ENCODE measurements at regions not wholly inside any gene's neighbourhood (a gene's known extent, or its start where the extent isn't known, plus 50 kb on each side); places are given as distances from the start of the nearest gene placed in this dataset.

GRCh38 chr5:124637011-124637410 is 109.4 kb downstream of the ZNF608 start:
- H3K27ac ChIP-seq: no peak overlapping the region
- no peaks in the 10 kb centered on the region for H3K9me3 ChIP-seq
- H3K4me1 ChIP-seq: no peaks in the 10 kb centered on the region
- H3K36me3 ChIP-seq: no peaks in the 10 kb centered on the region
- no peak overlapping the region for H3K4me3 ChIP-seq
- H3K27me3 ChIP-seq: no peaks in the 10 kb centered on the region
- no peak for DNase-seq
- H3K9ac ChIP-seq (ENCODE audit: low read depth in 2 of 2, low read length in 2 of 2): no peak overlapping the region
- intact Hi-C loops (cut with DNase I): no loop called here
- TF ChIP-seq, protein P1, sequence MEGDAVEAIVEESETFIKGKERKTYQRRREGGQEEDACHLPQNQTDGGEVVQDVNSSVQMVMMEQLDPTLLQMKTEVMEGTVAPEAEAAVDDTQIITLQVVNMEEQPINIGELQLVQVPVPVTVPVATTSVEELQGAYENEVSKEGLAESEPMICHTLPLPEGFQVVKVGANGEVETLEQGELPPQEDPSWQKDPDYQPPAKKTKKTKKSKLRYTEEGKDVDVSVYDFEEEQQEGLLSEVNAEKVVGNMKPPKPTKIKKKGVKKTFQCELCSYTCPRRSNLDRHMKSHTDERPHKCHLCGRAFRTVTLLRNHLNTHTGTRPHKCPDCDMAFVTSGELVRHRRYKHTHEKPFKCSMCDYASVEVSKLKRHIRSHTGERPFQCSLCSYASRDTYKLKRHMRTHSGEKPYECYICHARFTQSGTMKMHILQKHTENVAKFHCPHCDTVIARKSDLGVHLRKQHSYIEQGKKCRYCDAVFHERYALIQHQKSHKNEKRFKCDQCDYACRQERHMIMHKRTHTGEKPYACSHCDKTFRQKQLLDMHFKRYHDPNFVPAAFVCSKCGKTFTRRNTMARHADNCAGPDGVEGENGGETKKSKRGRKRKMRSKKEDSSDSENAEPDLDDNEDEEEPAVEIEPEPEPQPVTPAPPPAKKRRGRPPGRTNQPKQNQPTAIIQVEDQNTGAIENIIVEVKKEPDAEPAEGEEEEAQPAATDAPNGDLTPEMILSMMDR (IDR thresholded peaks at IDR 0.05): no peak

DNA sequence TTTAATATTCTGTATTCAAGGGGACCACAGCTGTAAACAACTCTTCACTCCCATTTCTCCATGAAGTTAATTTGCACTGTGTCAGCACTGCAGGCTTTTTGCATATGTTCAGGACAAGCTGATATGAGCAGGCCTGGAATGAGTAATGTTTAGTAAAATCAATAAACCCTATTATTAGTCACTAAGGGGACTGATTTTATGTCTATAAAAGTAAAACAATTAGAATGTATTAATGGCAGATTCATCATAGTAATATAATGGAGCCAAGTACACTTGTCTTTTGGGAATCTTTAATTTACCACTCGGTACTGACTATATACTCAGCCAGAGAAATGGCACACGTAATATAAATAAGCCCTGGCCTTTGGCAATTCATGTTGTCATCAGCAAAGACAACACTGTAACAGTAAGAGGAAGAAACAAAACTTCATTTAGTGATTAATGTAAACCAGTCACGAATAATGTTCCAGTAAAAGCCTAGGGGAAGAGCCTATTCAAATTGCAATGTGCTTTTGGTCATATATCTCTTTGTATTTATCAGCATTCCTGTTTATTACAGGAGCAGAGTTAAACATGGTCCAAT is 111.6 kb downstream of the ZNF608 start:
- TF ChIP-seq, protein P1 (IDR thresholded peaks at IDR 0.05): no peak
- no peak overlapping the region for H3K4me3 ChIP-seq
- intact Hi-C loops (cut with DNase I): no loop called here
- no peak overlapping the region for H3K9ac ChIP-seq (ENCODE audit: low read depth in 2 of 2, low read length in 2 of 2)
- no peaks in the 10 kb centered on the region for H3K9me3 ChIP-seq
- H3K36me3 ChIP-seq: no peaks in the 10 kb centered on the region
- DNase-seq: no peak
- no peak overlapping the region for H3K27ac ChIP-seq
- H3K27me3 ChIP-seq: no peaks in the 10 kb centered on the region
- no peaks in the 10 kb centered on the region for H3K4me1 ChIP-seq

DNA sequence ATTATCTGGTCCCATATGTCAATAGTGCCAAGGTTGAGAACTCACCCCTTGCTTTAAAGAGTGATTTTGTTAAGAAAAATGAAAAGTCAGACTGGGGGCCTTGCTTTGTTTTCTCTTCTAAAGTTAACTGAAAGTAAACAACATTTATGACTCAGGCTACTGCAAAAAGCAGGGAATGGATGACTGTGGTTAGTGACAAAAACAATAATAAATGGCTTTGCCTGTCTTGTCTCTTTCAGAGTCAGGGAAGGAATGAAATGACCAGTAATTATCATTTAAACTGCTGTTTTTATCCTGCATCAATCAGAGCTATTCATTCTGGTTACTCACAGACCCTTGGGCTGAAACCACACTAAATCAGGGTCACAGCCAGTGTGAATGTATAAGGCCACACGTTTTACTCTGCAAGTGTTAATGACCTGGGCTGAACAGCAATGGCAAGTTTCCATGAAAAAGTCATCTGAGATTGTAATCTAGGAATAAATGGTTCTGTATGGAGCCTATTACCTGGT is 112.2 kb downstream of the ZNF608 start:
- intact Hi-C loops (cut with DNase I): no loop called here
- no peak overlapping the region for H3K27ac ChIP-seq
- H3K9me3 ChIP-seq: no peaks in the 10 kb centered on the region
- H3K36me3 ChIP-seq: no peaks in the 10 kb centered on the region
- no peak overlapping the region for H3K9ac ChIP-seq (ENCODE audit: low read depth in 2 of 2, low read length in 2 of 2)
- TF ChIP-seq, protein P1 (IDR thresholded peaks at IDR 0.05): no peak
- H3K4me3 ChIP-seq: no peak overlapping the region
- H3K27me3 ChIP-seq: no peaks in the 10 kb centered on the region
- H3K4me1 ChIP-seq: no peaks in the 10 kb centered on the region
- DNase-seq: no peak

GRCh38 chr5:124633209-124633608 is 113.2 kb downstream of the ZNF608 start:
- intact Hi-C loops (cut with DNase I): no loop called here
- no peak overlapping the region for H3K9ac ChIP-seq (ENCODE audit: low read depth in 2 of 2, low read length in 2 of 2)
- H3K36me3 ChIP-seq: no peaks in the 10 kb centered on the region
- H3K4me1 ChIP-seq: no peaks in the 10 kb centered on the region
- H3K27ac ChIP-seq: no peak overlapping the region
- H3K9me3 ChIP-seq: no peaks in the 10 kb centered on the region
- no peak for DNase-seq
- H3K4me3 ChIP-seq: no peak overlapping the region
- TF ChIP-seq, protein P1 (IDR thresholded peaks at IDR 0.05): no peak
- H3K27me3 ChIP-seq: no peaks in the 10 kb centered on the region

- no peak overlapping the region for H3K9ac ChIP-seq (ENCODE audit: low read depth in 2 of 2, low read length in 2 of 2)
- intact Hi-C loops (cut with DNase I): no loop called here
- H3K4me3 ChIP-seq: no peak overlapping the region
- H3K4me1 ChIP-seq: no peaks in the 10 kb centered on the region
- no peaks in the 10 kb centered on the region for H3K36me3 ChIP-seq
- no peak overlapping the region for H3K27ac ChIP-seq
- H3K9me3 ChIP-seq: no peaks in the 10 kb centered on the region
- DNase-seq: no peak
- H3K27me3 ChIP-seq: no peaks in the 10 kb centered on the region
- TF ChIP-seq, protein P1 (IDR thresholded peaks at IDR 0.05): no peak
Measured at GRCh38 chr5:124631874-124632550, 114.4 kb downstream of the ZNF608 start.

All from colonic mucosa (tissue), 4 donors.